Activated CD8-positive, alpha-beta memory T cell treated with anti-CD3 and anti-CD28 coated beads, Interleukin-2, amount 50 U/mL, for 4 hours (primary cell): ENCODE measurements at regions not wholly inside any gene's neighbourhood (a gene's known extent, or its start where the extent isn't known, plus 50 kb on each side); places are given as distances from the start of the nearest gene placed in this dataset.

Source experiments
- DNase-seq: peaks from one replicate; pipeline ENCODE4 v3.0.0-alpha.2; 2020

- no peak for DNase-seq
Observed at GRCh38 chr16:79366635-79367034, 233.9 kb downstream of the MAF start.

- DNase-seq = no peak
Observed at GRCh38 chr16:79365702-79366101, 234.8 kb downstream of the MAF start.

- no peak for DNase-seq
Observed at GRCh38 chr16:79363484-79363883, 237.1 kb downstream of the MAF start.

GRCh38 chr16:79363035-79363434, 237.5 kb downstream of the MAF start:
- no peak for DNase-seq

GRCh38 chr16:79362300-79362970, 238.1 kb downstream of the MAF start:
- DNase-seq = no peak

GRCh38 chr16:79361132-79361751, 239.3 kb downstream of the MAF start:
- no peak for DNase-seq

- DNase-seq = no peak
Observed at GRCh38 chr16:79360267-79360666, 240.3 kb downstream of the MAF start.

- DNase-seq = no peak
Observed at GRCh38 chr16:79359082-79359481, 241.5 kb downstream of the MAF start.

- DNase-seq = no peak
Observed at GRCh38 chr16:79358188-79358587, 242.3 kb downstream of the MAF start.

GRCh38 chr16:79355600-79356358, 244.8 kb downstream of the MAF start:
- DNase-seq = no peak

GRCh38 chr16:79351927-79352326, 248.6 kb downstream of the MAF start:
- DNase-seq = no peak

- no peak for DNase-seq
Observed at GRCh38 chr16:79349803-79350202, 250.7 kb downstream of the MAF start.

GRCh38 chr16:79348521-79349306, 251.8 kb downstream of the MAF start:
- no peak for DNase-seq

GRCh38 chr16:79347277-79347676, 253.3 kb downstream of the MAF start:
- no peak for DNase-seq

- DNase-seq = no peak
Observed at GRCh38 chr16:79339863-79340262, 260.7 kb downstream of the MAF start.

- no peak for DNase-seq
Observed at GRCh38 chr16:79337906-79338305, 262.6 kb downstream of the MAF start.

GRCh38 chr16:79336437-79337229, 263.9 kb downstream of the MAF start:
- no peak for DNase-seq

GRCh38 chr16:79334127-79334526, 266.4 kb downstream of the MAF start:
- DNase-seq = peak; percentile 18

GRCh38 chr16:79331066-79331465, 269.5 kb downstream of the MAF start:
- DNase-seq = no peak

- no peak for DNase-seq
Observed at GRCh38 chr16:79329967-79330366, 270.6 kb downstream of the MAF start.

- DNase-seq = no peak
Observed at GRCh38 chr16:79329166-79329521, 271.4 kb downstream of the MAF start.

- no peak for DNase-seq
Observed at GRCh38 chr16:79328402-79329165, 272.0 kb downstream of the MAF start.
